ENCODE measurements at regions not wholly inside any gene's neighbourhood (a gene's known extent, or its start where the extent isn't known, plus 50 kb on each side); places are given as distances from the start of the nearest gene placed in this dataset.
"Not testable (repeated sequence)": the region's sequence is repeated elsewhere in the genome, so short reads cannot be mapped to it uniquely, and the experiment has no call there.

DNA sequence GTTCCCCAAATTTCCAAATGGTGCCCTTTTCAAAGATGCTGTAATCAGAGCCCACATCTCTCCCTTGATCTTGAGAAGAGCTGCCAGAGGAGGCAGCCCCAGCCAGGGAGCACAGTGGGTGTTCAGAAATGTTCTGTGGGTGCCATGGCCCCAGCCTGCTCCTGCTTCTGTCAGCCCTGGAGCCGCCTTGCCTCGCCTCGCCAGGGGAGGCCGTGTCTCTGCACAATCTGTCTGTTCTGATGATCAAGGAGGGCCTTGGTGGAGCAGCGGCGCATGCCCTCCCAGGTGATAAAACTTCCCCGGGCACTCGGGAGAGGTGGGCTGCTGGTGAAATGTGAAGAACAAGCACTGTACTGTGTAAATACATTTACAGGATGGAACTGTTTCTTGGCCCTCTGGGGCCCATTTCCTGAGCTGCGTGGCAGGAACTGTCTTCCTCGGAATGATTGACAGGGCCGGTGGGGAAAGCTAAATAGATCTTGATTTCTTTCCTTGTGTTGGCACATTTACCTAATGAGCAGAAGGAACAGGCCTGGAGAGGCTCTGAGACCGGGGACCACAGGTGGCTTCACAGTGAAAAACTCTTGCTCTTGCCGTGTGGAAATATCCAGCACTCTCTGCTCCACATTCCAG lies 207.8 kb upstream of the PODXL start:
- Histone ChIP-seq H3K36me3 (ENCODE audit: control insufficient read depth, insufficient read depth, low read length) (no peaks in the 10 kb centered on the region), H3K27ac (ENCODE audit: insufficient read depth, low read length, poor library complexity, severe bottlenecking) (no peak overlapping the region), H3K4me1 (ENCODE audit: control insufficient read depth, insufficient read depth, low read length, poor library complexity, severe bottlenecking) (no peaks in the 10 kb centered on the region), H3K9me3 (ENCODE audit: control insufficient read depth, low read length) (no peaks in the 10 kb centered on the region), H3K27me3 (replicated peaks; ENCODE audit: control insufficient read depth, insufficient read depth, low read length, poor library complexity, severe bottlenecking) (peaks cover 2% of the 10 kb centered on the region), H3K4me3 (ENCODE audit: insufficient read depth, low read depth, low read length, poor library complexity, severe bottlenecking) (no peak overlapping the region)
- DNase-seq, result no peak

- peaks cover 2% of the 10 kb centered on the region for H3K27me3 ChIP-seq (replicated peaks; ENCODE audit: control insufficient read depth, insufficient read depth, low read length, poor library complexity, severe bottlenecking)
- no peaks in the 10 kb centered on the region for H3K36me3 ChIP-seq (ENCODE audit: control insufficient read depth, insufficient read depth, low read length)
- DNase-seq, result no peak
- H3K27ac ChIP-seq (ENCODE audit: insufficient read depth, low read length, poor library complexity, severe bottlenecking), result no peak overlapping the region
- no peaks in the 10 kb centered on the region for H3K4me1 ChIP-seq (ENCODE audit: control insufficient read depth, insufficient read depth, low read length, poor library complexity, severe bottlenecking)
- H3K9me3 ChIP-seq (ENCODE audit: control insufficient read depth, low read length), result no peaks in the 10 kb centered on the region
- no peak overlapping the region for H3K4me3 ChIP-seq (ENCODE audit: insufficient read depth, low read depth, low read length, poor library complexity, severe bottlenecking)
These were observed 206.3 kb upstream of the PODXL start for GRCh38 chr7:131762753-131763152.

DNA sequence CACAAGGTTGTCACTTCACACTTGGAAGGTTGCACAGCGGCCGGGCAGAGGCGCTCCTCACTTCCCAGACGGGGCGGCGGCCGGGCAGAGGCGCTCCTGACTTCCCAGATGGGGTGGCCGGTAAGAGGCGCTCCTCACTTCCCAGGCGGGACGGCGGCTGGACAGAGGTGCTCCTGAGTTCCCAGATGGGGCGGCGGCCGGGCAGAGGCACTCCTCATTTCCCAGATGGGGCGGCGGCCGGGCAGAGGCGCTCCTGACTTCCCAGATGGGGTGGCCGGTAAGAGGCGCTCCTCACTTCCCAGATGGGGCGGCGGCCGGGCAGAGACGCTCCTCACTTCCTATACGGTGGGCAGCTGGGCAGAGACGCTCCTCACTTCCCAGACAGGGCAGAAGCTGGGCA lies 199.4 kb upstream of the PODXL start:
- H3K4me3 ChIP-seq (ENCODE audit: insufficient read depth, low read depth, low read length, poor library complexity, severe bottlenecking); H3K36me3 ChIP-seq (ENCODE audit: control insufficient read depth, insufficient read depth, low read length); DNase-seq; H3K9me3 ChIP-seq (ENCODE audit: control insufficient read depth, low read length); H3K4me1 ChIP-seq (ENCODE audit: control insufficient read depth, insufficient read depth, low read length, poor library complexity, severe bottlenecking); H3K27ac ChIP-seq (ENCODE audit: insufficient read depth, low read length, poor library complexity, severe bottlenecking); H3K27me3 ChIP-seq (replicated peaks; ENCODE audit: control insufficient read depth, insufficient read depth, low read length, poor library complexity, severe bottlenecking): not testable (repeated sequence)

DNA sequence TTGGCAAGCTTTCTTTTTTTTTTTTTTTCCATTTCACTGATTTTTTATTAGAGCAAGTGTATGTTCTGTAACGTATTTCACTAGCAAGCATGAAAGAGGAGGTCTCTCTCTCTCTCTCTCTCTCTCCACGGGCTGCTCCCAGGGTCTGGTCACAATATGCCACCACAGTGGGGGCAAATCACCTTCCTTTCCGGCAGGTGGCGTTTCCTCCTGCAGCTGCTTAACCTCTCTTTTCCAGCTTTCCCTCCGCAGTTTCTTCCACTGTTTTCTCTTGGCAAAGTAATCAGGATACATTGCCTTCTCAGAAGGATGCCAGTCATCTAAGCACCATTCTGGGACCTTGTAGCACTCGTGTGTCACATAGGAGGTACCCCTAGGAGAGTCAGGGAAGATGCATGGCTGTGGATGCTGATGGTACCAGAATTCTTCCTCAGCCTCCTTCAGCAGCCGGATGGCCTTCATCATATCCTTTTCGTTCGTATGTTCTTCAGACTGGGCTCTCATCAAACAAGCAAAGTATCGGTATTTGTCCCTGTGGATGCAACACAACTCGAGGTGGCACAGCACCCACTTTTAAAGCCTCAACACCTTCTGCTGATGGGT lies 197.3 kb upstream of the PODXL start:
- H3K9me3 ChIP-seq (ENCODE audit: control insufficient read depth, low read length), result no peaks in the 10 kb centered on the region
- H3K4me3 ChIP-seq (ENCODE audit: insufficient read depth, low read depth, low read length, poor library complexity, severe bottlenecking), result no peak overlapping the region
- no peaks in the 10 kb centered on the region for H3K4me1 ChIP-seq (ENCODE audit: control insufficient read depth, insufficient read depth, low read length, poor library complexity, severe bottlenecking)
- H3K27ac ChIP-seq (ENCODE audit: insufficient read depth, low read length, poor library complexity, severe bottlenecking), result no peak overlapping the region
- no peak for DNase-seq
- no peaks in the 10 kb centered on the region for H3K27me3 ChIP-seq (replicated peaks; ENCODE audit: control insufficient read depth, insufficient read depth, low read length, poor library complexity, severe bottlenecking)
- no peaks in the 10 kb centered on the region for H3K36me3 ChIP-seq (ENCODE audit: control insufficient read depth, insufficient read depth, low read length)

- no peak for DNase-seq
- Histone ChIP-seq H3K27ac (ENCODE audit: insufficient read depth, low read length, poor library complexity, severe bottlenecking) (no peak overlapping the region), H3K9me3 (ENCODE audit: control insufficient read depth, low read length) (no peaks in the 10 kb centered on the region), H3K4me1 (ENCODE audit: control insufficient read depth, insufficient read depth, low read length, poor library complexity, severe bottlenecking) (no peaks in the 10 kb centered on the region), H3K4me3 (ENCODE audit: insufficient read depth, low read depth, low read length, poor library complexity, severe bottlenecking) (no peak overlapping the region), H3K36me3 (ENCODE audit: control insufficient read depth, insufficient read depth, low read length) (no peaks in the 10 kb centered on the region), H3K27me3 (replicated peaks; ENCODE audit: control insufficient read depth, insufficient read depth, low read length, poor library complexity, severe bottlenecking) (no peaks in the 10 kb centered on the region)
These were observed 191.3 kb upstream of the PODXL start for GRCh38 chr7:131747658-131748232.

GRCh38 chr7:131745390-131746248 lies 189.2 kb upstream of the PODXL start:
- Histone ChIP-seq H3K27me3 (replicated peaks; ENCODE audit: control insufficient read depth, insufficient read depth, low read length, poor library complexity, severe bottlenecking) (no peaks in the 10 kb centered on the region), H3K36me3 (ENCODE audit: control insufficient read depth, insufficient read depth, low read length) (no peaks in the 10 kb centered on the region), H3K4me3 (ENCODE audit: insufficient read depth, low read depth, low read length, poor library complexity, severe bottlenecking) (no peak overlapping the region), H3K4me1 (ENCODE audit: control insufficient read depth, insufficient read depth, low read length, poor library complexity, severe bottlenecking) (no peaks in the 10 kb centered on the region), H3K27ac (ENCODE audit: insufficient read depth, low read length, poor library complexity, severe bottlenecking) (no peak overlapping the region), H3K9me3 (ENCODE audit: control insufficient read depth, low read length) (no peaks in the 10 kb centered on the region)
- no peak for DNase-seq

- H3K4me1 ChIP-seq (ENCODE audit: control insufficient read depth, insufficient read depth, low read length, poor library complexity, severe bottlenecking), result no peaks in the 10 kb centered on the region
- no peaks in the 10 kb centered on the region for H3K27me3 ChIP-seq (replicated peaks; ENCODE audit: control insufficient read depth, insufficient read depth, low read length, poor library complexity, severe bottlenecking)
- no peak overlapping the region for H3K4me3 ChIP-seq (ENCODE audit: insufficient read depth, low read depth, low read length, poor library complexity, severe bottlenecking)
- H3K9me3 ChIP-seq (ENCODE audit: control insufficient read depth, low read length), result no peaks in the 10 kb centered on the region
- H3K36me3 ChIP-seq (ENCODE audit: control insufficient read depth, insufficient read depth, low read length), result no peaks in the 10 kb centered on the region
- no peak for DNase-seq
- H3K27ac ChIP-seq (ENCODE audit: insufficient read depth, low read length, poor library complexity, severe bottlenecking), result no peak overlapping the region
These were observed 185.0 kb upstream of the PODXL start for GRCh38 chr7:131741446-131741845.

GRCh38 chr7:131737746-131738465 lies 181.5 kb upstream of the PODXL start:
- H3K27ac ChIP-seq (ENCODE audit: insufficient read depth, low read length, poor library complexity, severe bottlenecking), result no peak overlapping the region
- H3K4me1 ChIP-seq (ENCODE audit: control insufficient read depth, insufficient read depth, low read length, poor library complexity, severe bottlenecking), result no peaks in the 10 kb centered on the region
- no peaks in the 10 kb centered on the region for H3K9me3 ChIP-seq (ENCODE audit: control insufficient read depth, low read length)
- H3K36me3 ChIP-seq (ENCODE audit: control insufficient read depth, insufficient read depth, low read length), result no peaks in the 10 kb centered on the region
- no peak for DNase-seq
- H3K4me3 ChIP-seq (ENCODE audit: insufficient read depth, low read depth, low read length, poor library complexity, severe bottlenecking), result no peak overlapping the region
- no peaks in the 10 kb centered on the region for H3K27me3 ChIP-seq (replicated peaks; ENCODE audit: control insufficient read depth, insufficient read depth, low read length, poor library complexity, severe bottlenecking)

DNA sequence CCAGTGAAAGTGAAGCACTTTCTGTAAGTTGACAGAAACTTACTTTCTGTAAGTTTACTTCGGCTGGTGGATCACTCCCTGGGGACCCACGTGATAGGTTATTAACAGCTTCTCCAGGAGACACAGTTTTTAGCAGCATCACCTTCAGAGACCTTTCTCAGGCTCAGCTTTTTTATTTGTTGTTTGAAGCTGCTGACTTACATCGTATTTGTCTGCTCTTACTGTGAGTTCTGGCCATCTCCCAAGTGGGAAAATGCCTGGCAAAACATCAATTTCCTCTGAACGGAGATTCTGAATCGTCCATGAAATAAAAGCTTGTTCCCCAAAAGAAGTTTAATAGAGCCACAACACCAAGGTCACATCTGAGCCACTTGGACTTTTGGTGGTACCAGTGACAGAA lies 178.7 kb upstream of the PODXL start:
- Histone ChIP-seq H3K4me1 (ENCODE audit: control insufficient read depth, insufficient read depth, low read length, poor library complexity, severe bottlenecking) (no peaks in the 10 kb centered on the region), H3K9me3 (ENCODE audit: control insufficient read depth, low read length) (no peaks in the 10 kb centered on the region), H3K27ac (ENCODE audit: insufficient read depth, low read length, poor library complexity, severe bottlenecking) (no peak overlapping the region), H3K36me3 (ENCODE audit: control insufficient read depth, insufficient read depth, low read length) (no peaks in the 10 kb centered on the region), H3K4me3 (ENCODE audit: insufficient read depth, low read depth, low read length, poor library complexity, severe bottlenecking) (no peak overlapping the region), H3K27me3 (replicated peaks; ENCODE audit: control insufficient read depth, insufficient read depth, low read length, poor library complexity, severe bottlenecking) (no peaks in the 10 kb centered on the region)
- no peak for DNase-seq
